Body of pancreas (tissue), 4 donors: ENCODE measurements at regions not wholly inside any gene's neighbourhood (a gene's known extent, or its start where the extent isn't known, plus 50 kb on each side); places are given as distances from the start of the nearest gene placed in this dataset.

Experiments
- ATAC-seq: fragments of 150-250 bp; one replicate; pipeline ENCODE4 v1.9.1; 2016
- DNase-seq, 4 donors: peaks; one replicate each; pipeline ENCODE4 v3.0.0-alpha.2; 2019
- H3K27ac ChIP-seq, 4 donors: fragments of 200-600 bp; sonication (generic); 1 replicate in 3 of 4; 2 replicates in 1 of 4; pipeline versions ENCODE4 v1.5.1 to v1.6.1; 2016 to 2019; ENCODE audit warnings: mild to moderate bottlenecking in 1 of 4, mixed read lengths in 1 of 4, moderate library complexity in 1 of 4
- H3K27me3 ChIP-seq, 2 donors: fragments of 200-600 bp; sonication (generic); one replicate each; pipeline ENCODE4 v1.6.0; 2016; ENCODE audit warnings: mild to moderate bottlenecking in 1 of 2
- H3K36me3 ChIP-seq, 2 donors: fragments of 200-600 bp; sonication (generic); replicated peaks in 1 of 2; 2 replicates each; pipeline ENCODE4 v1.5.1; 2016; ENCODE audit warnings: low read depth in 2 of 2; ENCODE audit not compliant: insufficient read depth in 1 of 2
- H3K4me1 ChIP-seq: fragments of 200-600 bp; sonication (generic); one replicate; pipeline ENCODE4 v1.6.0; 2016
- H3K4me3 ChIP-seq, 2 donors: fragments of 200-600 bp; sonication (generic); 1 replicate in 1 of 2; 2 replicates in 1 of 2; pipeline ENCODE4 v1.5.1; 2016 to 2019
- H3K9me3 ChIP-seq, 3 donors: fragments of 200-600 bp; sonication (generic); 1 replicate in 2 of 3; 2 replicates in 1 of 3; pipeline ENCODE4 v1.5.1; 2016
- POLR2A ChIP-seq, 3 donors: fragments of 450-650 bp; IDR thresholded peaks; one replicate each; pipeline ENCODE4 v1.6.1; 2016; ENCODE audit warnings: antibody characterized with exemption in 3 of 3, mild to moderate bottlenecking in 2 of 3
- WGBS, 2 donors: methylation state at CpG; one replicate each; pipeline ENCODE4 v1.1.5; 2017; 5-methylcytosine and 5-hydroxymethylcytosine counted together
- intact Hi-C: fragments of 100-400 bp; cut with DNase I; formaldehyde crosslinking; loops from one replicate; pipeline ENCODE4 v1.15.1; 2023
- TF ChIP-seq, protein P1 (sequence below), 7 experiments: fragments of 450-650 bp in 4 of 7; fragments of 200-600 bp in 3 of 7; sonication (generic) in 3 of 7; IDR thresholded peaks; one replicate each; pipeline ENCODE4 v1.5.1; 2016 to 2019; ENCODE audit warnings: antibody characterized with exemption in 7 of 7

DNA sequence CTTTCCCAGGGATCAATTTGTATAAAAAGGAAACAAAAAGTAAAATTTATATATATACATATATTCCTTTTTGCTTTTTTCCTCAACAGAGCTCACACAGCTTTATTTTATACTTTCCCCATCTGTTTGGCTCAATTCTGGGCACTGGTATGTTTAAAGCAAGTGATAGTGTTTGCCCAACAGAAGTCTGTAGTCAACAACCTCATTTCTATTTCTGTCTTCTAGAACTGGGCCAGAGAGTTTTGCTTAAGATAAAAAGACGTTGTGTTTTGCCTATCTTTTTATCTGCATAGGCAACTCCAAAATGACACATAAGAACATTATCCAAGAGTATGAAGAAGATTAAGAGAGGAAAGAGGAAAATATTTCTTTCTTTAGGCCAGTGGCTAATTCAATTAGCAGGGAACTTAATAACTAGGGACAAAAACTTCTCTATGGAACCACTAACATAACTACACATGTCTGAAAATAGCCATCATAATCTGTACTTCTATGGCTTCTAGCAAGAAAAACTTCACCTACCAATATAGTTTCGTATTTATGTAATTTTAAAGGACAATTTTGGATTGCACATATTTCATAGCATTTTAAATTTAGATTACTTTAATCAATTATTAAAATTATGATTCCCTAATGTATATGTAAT lies 1300.5 kb downstream of the ARAP2 start:
- intact Hi-C loops: no loop called here
- no peak for TF ChIP-seq POLR2A (IDR thresholded peaks at IDR 0.05)
- TF ChIP-seq, protein P1, sequence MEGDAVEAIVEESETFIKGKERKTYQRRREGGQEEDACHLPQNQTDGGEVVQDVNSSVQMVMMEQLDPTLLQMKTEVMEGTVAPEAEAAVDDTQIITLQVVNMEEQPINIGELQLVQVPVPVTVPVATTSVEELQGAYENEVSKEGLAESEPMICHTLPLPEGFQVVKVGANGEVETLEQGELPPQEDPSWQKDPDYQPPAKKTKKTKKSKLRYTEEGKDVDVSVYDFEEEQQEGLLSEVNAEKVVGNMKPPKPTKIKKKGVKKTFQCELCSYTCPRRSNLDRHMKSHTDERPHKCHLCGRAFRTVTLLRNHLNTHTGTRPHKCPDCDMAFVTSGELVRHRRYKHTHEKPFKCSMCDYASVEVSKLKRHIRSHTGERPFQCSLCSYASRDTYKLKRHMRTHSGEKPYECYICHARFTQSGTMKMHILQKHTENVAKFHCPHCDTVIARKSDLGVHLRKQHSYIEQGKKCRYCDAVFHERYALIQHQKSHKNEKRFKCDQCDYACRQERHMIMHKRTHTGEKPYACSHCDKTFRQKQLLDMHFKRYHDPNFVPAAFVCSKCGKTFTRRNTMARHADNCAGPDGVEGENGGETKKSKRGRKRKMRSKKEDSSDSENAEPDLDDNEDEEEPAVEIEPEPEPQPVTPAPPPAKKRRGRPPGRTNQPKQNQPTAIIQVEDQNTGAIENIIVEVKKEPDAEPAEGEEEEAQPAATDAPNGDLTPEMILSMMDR (IDR thresholded peaks at IDR 0.05): no peak
- ATAC-seq: no peak

DNA sequence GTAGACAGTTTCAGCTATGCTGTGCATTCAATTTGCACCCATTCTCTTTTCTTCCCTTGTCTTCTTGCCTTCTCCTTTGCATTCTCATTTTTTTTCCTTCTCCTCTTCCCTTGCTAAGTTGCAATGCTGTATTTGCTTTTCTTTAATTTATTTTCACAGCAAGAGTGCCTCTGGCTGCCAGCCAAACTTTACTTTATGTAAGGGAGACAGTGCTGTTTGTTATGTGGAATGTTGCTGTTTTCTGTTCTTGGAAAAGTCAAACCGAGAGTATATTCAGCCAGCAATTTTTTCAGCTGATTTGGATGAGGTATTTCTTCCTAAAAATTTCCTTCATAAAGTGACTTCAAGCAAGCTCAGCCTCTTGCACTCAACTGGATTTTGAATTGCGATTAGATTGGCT lies 1293.4 kb downstream of the ARAP2 start:
- no peaks in the 10 kb centered on the region for H3K9me3 ChIP-seq
- H3K27me3 ChIP-seq: no peaks in the 10 kb centered on the region
- ATAC-seq: no peak
- H3K27ac ChIP-seq: no peak overlapping the region
- TF ChIP-seq, protein P1 (IDR thresholded peaks at IDR 0.05): no peak
- TF ChIP-seq POLR2A (IDR thresholded peaks at IDR 0.05): no peak
- intact Hi-C loops: no loop called here
- no peak overlapping the region for H3K4me3 ChIP-seq
- no peaks in the 10 kb centered on the region for H3K36me3 ChIP-seq
- H3K4me1 ChIP-seq: no peaks in the 10 kb centered on the region
- DNase-seq: no peak
- 30 to 35% methylated on average over 2 of the region's 2 CpGs for WGBS, 2 donors

More for the DNA sequence above, 1300.5 kb downstream of the ARAP2 start:
- 30 to 32% methylated on average over 2 of the region's 2 CpGs for WGBS, 2 donors
- no peak for DNase-seq
- H3K27ac ChIP-seq: no peak overlapping the region
- no peaks in the 10 kb centered on the region for H3K9me3 ChIP-seq
- no peak overlapping the region for H3K4me3 ChIP-seq
- H3K4me1 ChIP-seq: no peaks in the 10 kb centered on the region
- H3K27me3 ChIP-seq: no peaks in the 10 kb centered on the region
- no peaks in the 10 kb centered on the region for H3K36me3 ChIP-seq

DNA sequence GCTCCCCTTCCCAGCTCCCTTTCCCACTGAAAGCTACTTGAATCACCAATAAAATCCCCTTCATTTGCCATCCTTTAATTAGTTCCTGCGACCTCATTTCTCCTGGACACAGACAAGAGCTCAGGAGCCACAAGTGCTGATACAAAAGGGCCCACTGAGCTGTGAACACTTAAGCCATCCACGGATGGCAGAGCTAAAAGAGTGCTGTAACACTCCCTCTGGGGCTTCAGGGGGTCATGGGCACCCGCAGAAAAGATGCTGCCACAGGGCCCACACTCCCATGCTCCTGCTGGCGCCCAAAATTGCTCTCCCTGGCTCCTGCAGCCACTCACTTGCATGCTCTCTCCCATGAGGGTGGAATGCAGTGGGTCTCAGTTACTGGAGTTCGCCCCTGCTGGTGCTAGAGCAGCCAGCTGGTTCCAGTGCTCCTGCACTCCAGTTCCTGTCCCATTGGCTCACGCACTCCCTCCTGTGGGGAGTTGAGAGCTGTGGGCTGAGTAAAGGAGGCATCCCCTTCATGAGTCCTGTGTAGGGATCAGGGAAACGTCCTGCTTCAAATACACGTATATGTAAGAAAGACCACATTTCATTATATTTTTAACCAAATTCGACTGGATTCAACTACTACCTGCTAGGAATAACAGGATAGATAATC lies 1291.0 kb downstream of the ARAP2 start:
- intact Hi-C loops: no loop called here

DNA sequence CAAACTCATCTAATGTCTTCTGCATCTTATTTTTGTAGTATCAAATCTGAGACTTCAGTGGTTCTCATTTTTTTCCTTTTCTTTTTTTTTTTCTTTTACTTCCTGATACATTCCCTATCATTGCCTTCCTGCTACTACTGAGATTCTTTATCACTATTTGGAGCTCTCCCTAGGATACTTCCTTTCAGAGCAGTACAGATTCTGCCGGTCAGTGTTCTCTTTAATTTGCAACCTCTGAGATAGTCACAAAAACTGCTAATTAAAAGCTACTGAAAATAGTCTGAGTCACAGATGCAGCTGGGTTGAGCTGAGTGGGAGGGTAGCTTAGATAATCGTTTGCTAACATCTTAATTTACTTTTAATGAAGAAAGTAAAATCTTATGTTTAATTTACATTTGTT lies 1279.7 kb downstream of the ARAP2 start:
- no peaks in the 10 kb centered on the region for H3K4me1 ChIP-seq
- no peak overlapping the region for H3K27ac ChIP-seq
- TF ChIP-seq, protein P1 (IDR thresholded peaks at IDR 0.05): no peak
- TF ChIP-seq POLR2A (IDR thresholded peaks at IDR 0.05): no peak
- H3K4me3 ChIP-seq: no peak overlapping the region
- intact Hi-C loops: no loop called here
- no peaks in the 10 kb centered on the region for H3K9me3 ChIP-seq
- no peaks in the 10 kb centered on the region for H3K27me3 ChIP-seq
- WGBS, 2 donors: 10 to 14% methylated on average over 2 of the region's 2 CpGs
- ATAC-seq: no peak
- no peak for DNase-seq
- H3K36me3 ChIP-seq: no peaks in the 10 kb centered on the region

More for the DNA sequence above, 1291.0 kb downstream of the ARAP2 start:
- Histone ChIP-seq H3K36me3 (no peaks in the 10 kb centered on the region), H3K9me3 (no peaks in the 10 kb centered on the region), H3K27ac (no peak overlapping the region), H3K4me1 (no peaks in the 10 kb centered on the region), H3K27me3 (no peaks in the 10 kb centered on the region), H3K4me3 (no peak overlapping the region)
- ATAC-seq (no peak), DNase-seq (no peak)
- WGBS, 2 donors: 51 to 59% methylated on average over 8 to 9 of the region's 9 CpGs
- no peak for TF ChIP-seq POLR2A (IDR thresholded peaks at IDR 0.05)
- TF ChIP-seq, protein P1 (IDR thresholded peaks at IDR 0.05): no peak

DNA sequence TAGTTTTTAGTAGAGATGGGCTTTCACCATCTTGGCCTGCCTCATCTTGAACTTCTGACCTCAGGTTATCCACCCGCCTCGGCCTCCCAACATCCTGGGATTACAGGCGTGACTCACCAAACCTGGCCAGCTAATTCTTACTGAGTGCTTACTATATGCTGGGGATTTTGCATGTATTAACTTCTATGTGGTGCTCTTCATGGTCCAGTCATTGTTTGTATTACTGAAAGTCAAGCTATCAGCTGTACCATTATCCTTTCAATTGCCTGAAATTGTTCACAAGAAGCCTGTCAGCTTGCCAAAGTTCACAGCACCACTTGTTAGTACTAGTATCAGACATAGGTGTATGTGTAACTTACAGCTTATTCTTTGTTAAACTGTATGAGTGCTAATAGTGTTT lies 1272.1 kb downstream of the ARAP2 start:
- Histone ChIP-seq H3K27me3 (no peaks in the 10 kb centered on the region), H3K4me1 (no peaks in the 10 kb centered on the region), H3K36me3 (no peaks in the 10 kb centered on the region), H3K27ac (no peak overlapping the region), H3K9me3 (no peaks in the 10 kb centered on the region), H3K4me3 (no peak overlapping the region)
- TF ChIP-seq POLR2A (IDR thresholded peaks at IDR 0.05): no peak
- TF ChIP-seq, protein P1 (IDR thresholded peaks at IDR 0.05): no peak
- WGBS, 2 donors: 65 to 83% methylated on average over 3 of the region's 3 CpGs
- ATAC-seq: no peak
- intact Hi-C loops: no loop called here
- no peak for DNase-seq
